Breast epithelium (tissue), 3 donors: ENCODE measurements at regions not wholly inside any gene's neighbourhood (a gene's known extent, or its start where the extent isn't known, plus 50 kb on each side); places are given as distances from the start of the nearest gene placed in this dataset.

Source experiments
- POLR2A ChIP-seq: fragments of 450-650 bp; IDR thresholded peaks from one replicate; pipeline ENCODE4 v1.6.1; 2016; ENCODE audit warnings: antibody characterized with exemption, mild to moderate bottlenecking, moderate library complexity
- POLR2AphosphoS5 ChIP-seq, 3 donors: sonication (generic); formaldehyde crosslinking; IDR thresholded peaks; one replicate each; pipeline ENCODE4 v1.6.1; 2017; ENCODE audit warnings: antibody characterized with exemption in 3 of 3
- TF ChIP-seq, protein P1 (sequence below), 3 donors: fragments of 450-650 bp; IDR thresholded peaks; one replicate each; pipeline ENCODE4 v1.5.1; 2016 to 2017; ENCODE audit warnings: antibody characterized with exemption in 3 of 3, mild to moderate bottlenecking in 3 of 3, moderate library complexity in 3 of 3

DNA sequence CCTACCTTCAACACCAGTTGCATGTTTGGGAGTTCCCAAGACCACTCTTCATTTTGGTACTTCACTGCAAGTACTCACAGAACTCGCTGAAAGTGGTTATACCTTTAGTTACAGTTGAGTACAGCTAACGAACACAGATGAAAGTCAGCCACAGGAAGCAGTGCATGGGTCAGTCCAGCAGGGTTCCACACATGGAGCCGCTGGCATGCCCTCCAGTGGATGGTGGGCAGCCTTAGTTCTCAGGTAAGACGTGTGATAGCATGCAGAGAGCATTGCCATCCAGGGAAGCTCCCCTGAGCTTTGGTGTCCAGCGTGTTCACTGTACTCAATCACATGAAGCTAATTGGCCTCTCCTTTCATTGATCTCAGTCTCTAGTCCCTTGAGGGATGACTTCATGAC lies 815.3 kb downstream of the RNF144A start:
- TF ChIP-seq, protein P1, sequence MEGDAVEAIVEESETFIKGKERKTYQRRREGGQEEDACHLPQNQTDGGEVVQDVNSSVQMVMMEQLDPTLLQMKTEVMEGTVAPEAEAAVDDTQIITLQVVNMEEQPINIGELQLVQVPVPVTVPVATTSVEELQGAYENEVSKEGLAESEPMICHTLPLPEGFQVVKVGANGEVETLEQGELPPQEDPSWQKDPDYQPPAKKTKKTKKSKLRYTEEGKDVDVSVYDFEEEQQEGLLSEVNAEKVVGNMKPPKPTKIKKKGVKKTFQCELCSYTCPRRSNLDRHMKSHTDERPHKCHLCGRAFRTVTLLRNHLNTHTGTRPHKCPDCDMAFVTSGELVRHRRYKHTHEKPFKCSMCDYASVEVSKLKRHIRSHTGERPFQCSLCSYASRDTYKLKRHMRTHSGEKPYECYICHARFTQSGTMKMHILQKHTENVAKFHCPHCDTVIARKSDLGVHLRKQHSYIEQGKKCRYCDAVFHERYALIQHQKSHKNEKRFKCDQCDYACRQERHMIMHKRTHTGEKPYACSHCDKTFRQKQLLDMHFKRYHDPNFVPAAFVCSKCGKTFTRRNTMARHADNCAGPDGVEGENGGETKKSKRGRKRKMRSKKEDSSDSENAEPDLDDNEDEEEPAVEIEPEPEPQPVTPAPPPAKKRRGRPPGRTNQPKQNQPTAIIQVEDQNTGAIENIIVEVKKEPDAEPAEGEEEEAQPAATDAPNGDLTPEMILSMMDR (IDR thresholded peaks at IDR 0.05): no peak
- TF ChIP-seq POLR2AphosphoS5 (IDR thresholded peaks at IDR 0.05) (no peak), POLR2A (no peak)
